ENCODE measurements at regions not wholly inside any gene's neighbourhood (a gene's known extent, or its start where the extent isn't known, plus 50 kb on each side); places are given as distances from the start of the nearest gene placed in this dataset.

DNA sequence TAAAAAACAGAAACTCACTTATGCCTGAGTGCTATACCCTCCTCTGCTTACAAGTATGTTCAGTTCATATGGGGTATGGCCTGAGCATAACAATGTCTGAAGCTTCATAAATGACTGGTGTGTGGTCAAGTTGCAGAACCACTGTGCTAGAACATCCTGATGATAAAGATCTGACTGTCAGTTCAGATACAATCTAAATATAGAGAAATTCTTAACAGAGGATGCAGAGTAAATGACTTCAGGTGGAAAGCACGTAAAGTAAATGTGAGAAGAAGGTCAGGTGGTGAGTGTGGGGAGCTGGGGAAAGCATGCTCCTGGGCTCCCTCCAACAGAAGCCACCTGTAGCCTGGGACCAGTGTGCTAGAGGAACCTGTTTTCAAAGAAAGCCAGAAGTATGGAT lies 926.2 kb downstream of the TSN start:
- ATAC-seq, result no peak
- TF ChIP-seq, protein P1, sequence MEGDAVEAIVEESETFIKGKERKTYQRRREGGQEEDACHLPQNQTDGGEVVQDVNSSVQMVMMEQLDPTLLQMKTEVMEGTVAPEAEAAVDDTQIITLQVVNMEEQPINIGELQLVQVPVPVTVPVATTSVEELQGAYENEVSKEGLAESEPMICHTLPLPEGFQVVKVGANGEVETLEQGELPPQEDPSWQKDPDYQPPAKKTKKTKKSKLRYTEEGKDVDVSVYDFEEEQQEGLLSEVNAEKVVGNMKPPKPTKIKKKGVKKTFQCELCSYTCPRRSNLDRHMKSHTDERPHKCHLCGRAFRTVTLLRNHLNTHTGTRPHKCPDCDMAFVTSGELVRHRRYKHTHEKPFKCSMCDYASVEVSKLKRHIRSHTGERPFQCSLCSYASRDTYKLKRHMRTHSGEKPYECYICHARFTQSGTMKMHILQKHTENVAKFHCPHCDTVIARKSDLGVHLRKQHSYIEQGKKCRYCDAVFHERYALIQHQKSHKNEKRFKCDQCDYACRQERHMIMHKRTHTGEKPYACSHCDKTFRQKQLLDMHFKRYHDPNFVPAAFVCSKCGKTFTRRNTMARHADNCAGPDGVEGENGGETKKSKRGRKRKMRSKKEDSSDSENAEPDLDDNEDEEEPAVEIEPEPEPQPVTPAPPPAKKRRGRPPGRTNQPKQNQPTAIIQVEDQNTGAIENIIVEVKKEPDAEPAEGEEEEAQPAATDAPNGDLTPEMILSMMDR (IDR thresholded peaks at IDR 0.05), result no peak
- no peak for TF ChIP-seq POLR2A (IDR thresholded peaks at IDR 0.05)
- Histone ChIP-seq H3K36me3 (replicated peaks in 1 of 2; ENCODE audit: insufficient read depth in 1 of 2, low read depth in 2 of 2) (no peaks in the 10 kb centered on the region), H3K4me1 (no peaks in the 10 kb centered on the region), H3K27ac (no peak overlapping the region), H3K9me3 (no peaks in the 10 kb centered on the region), H3K27me3 (no peaks in the 10 kb centered on the region), H3K4me3 (no peak overlapping the region)
- WGBS, 2 donors, result 17 to 33% methylated on average over 1 of the region's 1 CpG
- intact Hi-C loops (cut with DNase I), result no loop called here
- DNase-seq, result no peak

DNA sequence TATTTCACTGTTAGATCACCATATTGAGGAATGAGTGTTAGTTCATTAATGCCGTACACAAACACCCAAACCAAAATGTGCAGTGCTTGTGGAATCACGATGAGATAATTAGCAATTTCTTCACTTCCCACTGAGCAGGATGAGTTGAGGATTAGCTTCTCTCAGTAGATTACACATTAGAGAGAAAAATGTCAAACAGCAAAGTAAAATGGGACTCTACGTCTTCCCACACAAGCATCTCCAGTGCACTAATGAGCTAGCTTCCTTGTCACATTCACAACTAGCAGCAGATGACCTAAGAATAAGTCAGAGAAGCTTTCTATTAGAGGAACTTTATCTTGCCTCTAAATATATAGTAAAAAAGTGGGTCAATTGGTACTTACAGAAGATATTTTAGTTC lies 926.9 kb downstream of the TSN start:
- TF ChIP-seq, protein P1 (IDR thresholded peaks at IDR 0.05), result no peak
- no peak for TF ChIP-seq POLR2A (IDR thresholded peaks at IDR 0.05)
- no peaks in the 10 kb centered on the region for H3K4me1 ChIP-seq
- no peaks in the 10 kb centered on the region for H3K36me3 ChIP-seq (replicated peaks in 1 of 2; ENCODE audit: insufficient read depth in 1 of 2, low read depth in 2 of 2)
- 62 to 73% methylated on average over 3 of the region's 3 CpGs for WGBS, 2 donors
- DNase-seq (no peak), ATAC-seq (no peak)
- no peaks in the 10 kb centered on the region for H3K27me3 ChIP-seq
- H3K4me3 ChIP-seq, result no peak overlapping the region
- intact Hi-C loops (cut with DNase I), result no loop called here
- H3K9me3 ChIP-seq, result no peaks in the 10 kb centered on the region
- H3K27ac ChIP-seq, result no peak overlapping the region

DNA sequence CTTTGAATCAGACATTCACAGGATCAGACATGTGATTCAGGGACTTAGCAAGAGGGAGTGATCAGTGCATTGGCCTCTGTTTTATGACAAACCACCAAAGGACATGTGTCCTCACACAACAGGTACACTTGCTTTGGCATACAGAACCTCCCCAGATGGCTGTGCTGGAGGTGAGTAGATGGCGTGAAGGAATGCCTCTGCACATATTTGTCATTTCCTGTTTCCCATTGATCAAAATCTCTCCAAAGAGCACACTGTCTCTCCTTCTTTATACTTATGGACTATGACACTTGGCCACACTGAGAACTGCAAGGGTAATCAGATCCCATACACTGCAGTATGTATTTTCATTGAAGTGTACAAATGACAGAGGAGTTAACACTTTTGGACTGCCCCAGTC lies 927.6 kb downstream of the TSN start:
- TF ChIP-seq, protein P1 (IDR thresholded peaks at IDR 0.05), result no peak
- no peak for TF ChIP-seq POLR2A (IDR thresholded peaks at IDR 0.05)

DNA sequence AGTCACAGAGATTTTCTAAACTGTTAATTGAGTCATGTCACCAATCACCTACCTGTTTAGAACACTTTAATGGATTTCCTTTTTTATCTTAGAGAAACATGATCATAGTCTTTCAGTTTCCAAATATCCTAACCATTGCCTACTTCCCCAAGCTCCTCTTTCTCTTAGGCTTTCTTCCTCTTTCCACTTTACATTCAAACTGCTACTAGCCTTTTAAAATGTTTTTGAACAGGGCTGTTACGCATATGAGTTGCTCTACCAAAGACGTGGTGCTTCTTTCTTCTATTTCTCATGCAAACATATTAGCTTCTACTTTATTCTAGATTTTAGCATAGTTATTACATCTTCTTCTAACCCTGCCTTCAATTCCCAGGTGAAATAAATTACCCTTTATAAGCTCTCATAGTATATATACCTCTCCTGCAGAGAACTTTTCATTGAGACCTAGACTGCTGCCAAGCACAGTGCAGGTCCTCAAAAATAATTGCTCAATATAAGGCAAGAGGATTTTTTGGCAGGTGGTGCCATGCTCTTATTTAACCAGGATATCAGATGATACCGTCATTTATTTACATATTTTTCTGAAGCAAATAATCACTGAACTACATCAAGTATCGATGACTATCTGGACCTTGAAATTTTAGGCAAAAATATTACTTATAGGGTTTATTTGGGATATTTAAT lies 937.1 kb downstream of the TSN start:
- Histone ChIP-seq H3K4me1 (no peaks in the 10 kb centered on the region), H3K36me3 (replicated peaks in 1 of 2; ENCODE audit: insufficient read depth in 1 of 2, low read depth in 2 of 2) (no peaks in the 10 kb centered on the region), H3K9me3 (no peaks in the 10 kb centered on the region), H3K27ac (no peak overlapping the region), H3K4me3 (no peak overlapping the region), H3K27me3 (no peaks in the 10 kb centered on the region)
- TF ChIP-seq, protein P1 (IDR thresholded peaks at IDR 0.05), result no peak
- no peak for TF ChIP-seq POLR2A (IDR thresholded peaks at IDR 0.05)
- 40 to 56% methylated on average over 4 of the region's 4 CpGs for WGBS, 2 donors
- ATAC-seq, result no peak
- no peak for DNase-seq
- intact Hi-C loops (cut with DNase I), result no loop called here

More for the DNA sequence above, 927.6 kb downstream of the TSN start:
- Histone ChIP-seq H3K36me3 (replicated peaks in 1 of 2; ENCODE audit: insufficient read depth in 1 of 2, low read depth in 2 of 2) (no peaks in the 10 kb centered on the region), H3K27me3 (no peaks in the 10 kb centered on the region), H3K4me3 (no peak overlapping the region), H3K4me1 (no peaks in the 10 kb centered on the region), H3K27ac (no peak overlapping the region), H3K9me3 (no peaks in the 10 kb centered on the region)
- WGBS, 2 donors, result 62 to 64% methylated on average over 1 of the region's 1 CpG
- no peak for DNase-seq
- intact Hi-C loops (cut with DNase I), result no loop called here
- no peak for ATAC-seq

DNA sequence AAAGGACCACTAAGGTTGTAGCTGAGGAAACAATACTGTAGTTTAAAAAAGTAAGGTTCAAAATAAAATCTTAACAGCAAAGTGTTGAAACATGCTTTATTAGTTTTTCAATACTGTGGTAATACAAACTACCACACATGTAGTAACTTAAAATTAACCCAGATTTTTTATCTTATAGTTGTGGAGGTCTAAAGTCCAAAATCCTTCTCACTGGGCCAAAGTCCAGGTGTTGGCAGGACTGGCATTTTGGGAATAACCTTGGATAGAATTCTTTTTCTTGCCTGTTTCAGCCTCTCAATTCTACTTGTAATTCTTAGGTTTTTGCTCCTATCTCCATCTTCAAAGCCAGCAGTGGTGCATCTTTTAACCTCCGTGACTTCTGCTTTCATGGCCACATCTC lies 942.0 kb downstream of the TSN start:
- H3K27me3 ChIP-seq, result no peaks in the 10 kb centered on the region
- H3K27ac ChIP-seq, result no peak overlapping the region
- no peaks in the 10 kb centered on the region for H3K36me3 ChIP-seq (replicated peaks in 1 of 2; ENCODE audit: insufficient read depth in 1 of 2, low read depth in 2 of 2)
- no peak for ATAC-seq
- intact Hi-C loops (cut with DNase I), result no loop called here
- no peak for DNase-seq
- H3K9me3 ChIP-seq, result no peaks in the 10 kb centered on the region
- H3K4me3 ChIP-seq, result no peak overlapping the region
- 85 to 87% methylated on average over 1 of the region's 1 CpG for WGBS, 2 donors
- no peaks in the 10 kb centered on the region for H3K4me1 ChIP-seq
- no peak for TF ChIP-seq POLR2A (IDR thresholded peaks at IDR 0.05)

Data from body of pancreas (tissue), 4 donors.